ENCODE measurements at regions not wholly inside any gene's neighbourhood (a gene's known extent, or its start where the extent isn't known, plus 50 kb on each side); places are given as distances from the start of the nearest gene placed in this dataset.

DNA sequence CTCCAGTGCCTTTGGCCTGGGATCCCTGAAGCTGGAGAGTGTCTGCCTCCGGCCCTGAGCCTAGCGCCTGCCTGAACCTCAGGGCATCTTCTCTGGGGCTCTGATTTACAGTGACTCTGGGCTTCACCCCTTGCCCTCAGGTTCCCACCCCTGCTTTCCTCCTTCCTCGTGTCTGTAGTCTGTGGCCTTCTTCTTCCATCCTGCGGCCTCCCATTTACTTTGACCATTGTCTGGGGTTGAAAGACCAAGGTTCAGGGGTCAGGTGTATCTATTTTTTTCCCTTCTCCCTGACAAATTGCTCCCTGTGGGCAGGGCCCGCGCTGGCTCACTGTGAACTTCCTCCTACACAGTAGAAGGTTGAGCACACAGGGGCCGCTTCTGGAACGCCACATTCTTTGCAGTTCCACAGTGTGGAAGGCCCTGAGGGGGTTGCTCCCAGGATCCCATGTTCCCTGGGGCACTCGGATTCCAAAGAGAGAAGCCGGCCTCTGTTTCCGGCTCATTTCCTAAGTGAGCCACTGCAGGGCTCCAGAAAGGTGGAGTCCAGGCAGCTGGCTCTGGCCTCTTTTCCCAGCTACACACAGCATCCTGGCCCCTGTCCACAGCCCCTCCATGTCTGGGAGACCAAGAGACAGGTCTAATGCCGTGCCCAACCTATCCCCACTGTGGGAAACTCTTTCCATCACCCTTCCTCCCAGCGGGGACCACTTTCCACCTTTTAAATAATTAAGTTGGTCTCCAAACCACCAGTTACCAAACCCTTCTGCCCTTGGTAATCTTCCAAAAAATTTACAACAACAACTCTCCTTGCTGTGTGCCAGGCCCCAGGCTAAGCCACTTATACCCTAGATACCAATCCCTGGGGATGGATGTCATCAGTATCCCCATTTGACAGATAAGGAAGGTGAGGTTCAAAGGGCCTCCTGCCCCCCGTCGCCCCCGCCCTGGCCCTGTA, 140.3 kb upstream of the IER5L start:
- TF ChIP-seq POLR2AphosphoS5 (IDR thresholded peaks at IDR 0.05; ENCODE audit: borderline replicate concordance, low read depth, low read length), result no peak
- no peak for TF ChIP-seq EZH2 (IDR thresholded peaks at IDR 0.05)
